DOHH2 (cell line): ENCODE measurements at regions not wholly inside any gene's neighbourhood (a gene's known extent, or its start where the extent isn't known, plus 50 kb on each side); places are given as distances from the start of the nearest gene placed in this dataset.

Experiments used
- EZH2phosphoT487 ChIP-seq: fragments of 200-600 bp; sonication (generic); IDR thresholded peaks from 2 replicates; pipeline ENCODE4 v1.6.1; 2017; ENCODE audit warnings: borderline replicate concordance, mild to moderate bottlenecking, antibody characterized with exemption, low read length, moderate library complexity, mixed read lengths
- TF ChIP-seq, protein P1 (sequence below): fragments of 200-600 bp; sonication (generic); IDR thresholded peaks from one replicate; pipeline ENCODE4 v1.5.1; 2014; ENCODE audit warnings: antibody characterized with exemption, mild to moderate bottlenecking, low read depth, low read length; ENCODE audit not compliant: poor library complexity, severe bottlenecking

GRCh38 chr2:143928613-143929012 lies 591.3 kb downstream of the ZEB2 start:
- TF ChIP-seq, protein P1, sequence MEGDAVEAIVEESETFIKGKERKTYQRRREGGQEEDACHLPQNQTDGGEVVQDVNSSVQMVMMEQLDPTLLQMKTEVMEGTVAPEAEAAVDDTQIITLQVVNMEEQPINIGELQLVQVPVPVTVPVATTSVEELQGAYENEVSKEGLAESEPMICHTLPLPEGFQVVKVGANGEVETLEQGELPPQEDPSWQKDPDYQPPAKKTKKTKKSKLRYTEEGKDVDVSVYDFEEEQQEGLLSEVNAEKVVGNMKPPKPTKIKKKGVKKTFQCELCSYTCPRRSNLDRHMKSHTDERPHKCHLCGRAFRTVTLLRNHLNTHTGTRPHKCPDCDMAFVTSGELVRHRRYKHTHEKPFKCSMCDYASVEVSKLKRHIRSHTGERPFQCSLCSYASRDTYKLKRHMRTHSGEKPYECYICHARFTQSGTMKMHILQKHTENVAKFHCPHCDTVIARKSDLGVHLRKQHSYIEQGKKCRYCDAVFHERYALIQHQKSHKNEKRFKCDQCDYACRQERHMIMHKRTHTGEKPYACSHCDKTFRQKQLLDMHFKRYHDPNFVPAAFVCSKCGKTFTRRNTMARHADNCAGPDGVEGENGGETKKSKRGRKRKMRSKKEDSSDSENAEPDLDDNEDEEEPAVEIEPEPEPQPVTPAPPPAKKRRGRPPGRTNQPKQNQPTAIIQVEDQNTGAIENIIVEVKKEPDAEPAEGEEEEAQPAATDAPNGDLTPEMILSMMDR: no peak
- TF ChIP-seq EZH2phosphoT487: no peak
